SK-N-SH (cell line): ENCODE measurements at regions not wholly inside any gene's neighbourhood (a gene's known extent, or its start where the extent isn't known, plus 50 kb on each side); places are given as distances from the start of the nearest gene placed in this dataset.

Experiments used
- CTCF ChIA-PET: fragments of 300-600, 350-600 bp; formaldehyde crosslinking; extraction: SDS; loops from one replicate; lab custom pipeline; 2021; lab: Yijun Ruan, JAX
- POLR2A ChIA-PET: fragments of 350-600 bp; sonication (Branson Sonifier 250); formaldehyde crosslinking; extraction: SDS; loops from one replicate; lab custom pipeline; 2020; ENCODE audit warnings: antibody characterized with exemption, inconsistent platforms; lab: Yijun Ruan, JAX
- DNase-seq: peaks from one replicate; pipeline ENCODE4 v3.0.0; 2012
- H2AFZ ChIP-seq: fragments of 200-600 bp; sonication (generic); 2 replicates; pipeline ENCODE4 v1.8.1; 2016; ENCODE audit warnings: antibody characterized with exemption, mild to moderate bottlenecking, low read depth
- H3F3A ChIP-seq: fragments of 200-600 bp; sonication (generic); replicated peaks from 2 replicates; pipeline ENCODE3; 2016; ENCODE audit warnings: antibody characterized with exemption, mild to moderate bottlenecking; ENCODE audit not compliant: insufficient read depth
- H3K27ac ChIP-seq, 2 experiments: fragments of 200-500 bp in 1 of 2; fragments of 200-600 bp in 1 of 2; sonication (Bioruptor generic) in 1 of 2; sonication (generic), shearing (Covaris generic) in 1 of 2; 2 replicates each; pipeline versions ENCODE4 v1.5.1 to v1.6.1; 2014 to 2016; ENCODE audit warnings: low read depth in 2 of 2, inconsistent platforms in 1 of 2, low read length in 1 of 2, mild to moderate bottlenecking in 1 of 2, mixed read lengths in 1 of 2
- H3K27me3 ChIP-seq: fragments of 200-600 bp; sonication (generic), shearing (Covaris generic); 2 replicates; pipeline ENCODE4 v1.6.1; 2016; ENCODE audit warnings: mixed run types; ENCODE audit not compliant: insufficient read depth
- H3K36me3 ChIP-seq, 2 experiments: fragments of 200-500 bp in 1 of 2; fragments of 200-600 bp in 1 of 2; sonication (Bioruptor generic) in 1 of 2; sonication (generic) in 1 of 2; replicated peaks in 1 of 2; 2 replicates each; pipeline versions ENCODE3 to v1.5.1; 2014 to 2016; ENCODE audit warnings: low read length in 1 of 2, mild to moderate bottlenecking in 1 of 2; ENCODE audit not compliant: insufficient read depth in 2 of 2, control insufficient read depth in 1 of 2
- H3K4me1 ChIP-seq, 2 experiments: fragments of 200-500 bp in 1 of 2; fragments of 200-600 bp in 1 of 2; sonication (Bioruptor generic) in 1 of 2; sonication (generic), shearing (Covaris generic) in 1 of 2; 2 replicates each; pipeline versions ENCODE4 v1.5.1 to v1.6.1; 2014 to 2016; ENCODE audit warnings: low read depth in 1 of 2, low read length in 1 of 2, mixed run types in 1 of 2; ENCODE audit not compliant: insufficient read depth in 2 of 2, control insufficient read depth in 1 of 2
- H3K4me2 ChIP-seq: fragments of 200-600 bp; sonication (generic), shearing (Covaris generic); 2 replicates; pipeline ENCODE4 v1.6.1; 2017; ENCODE audit warnings: mixed run types
- H3K4me3 ChIP-seq, 2 experiments: fragments of 200-500 bp in 1 of 2; fragments of 200-600 bp in 1 of 2; sonication (Bioruptor generic) in 1 of 2; sonication (generic), shearing (Covaris generic) in 1 of 2; 2 replicates each; pipeline versions ENCODE4 v1.5.1 to v1.8.1; 2014 to 2016; ENCODE audit warnings: low read depth in 2 of 2, inconsistent platforms in 1 of 2, low read length in 1 of 2, mild to moderate bottlenecking in 1 of 2, mixed read lengths in 1 of 2, moderate library complexity in 1 of 2
- H3K79me2 ChIP-seq: fragments of 200-600 bp; sonication (generic); 2 replicates; pipeline ENCODE4 v1.8.1; 2017; ENCODE audit warnings: mild to moderate bottlenecking; ENCODE audit not compliant: insufficient read depth
- H3K9ac ChIP-seq: fragments of 200-600 bp; sonication (generic); 2 replicates; pipeline ENCODE4 v1.6.1; 2017; ENCODE audit warnings: mixed run types
- H3K9me2 ChIP-seq: fragments of 200-600 bp; sonication (generic); 2 replicates; pipeline ENCODE4 v1.6.1; 2017; ENCODE audit warnings: mixed run types
- H3K9me3 ChIP-seq: fragments of 200-600 bp; sonication (generic); 2 replicates; pipeline ENCODE4 v1.6.1; 2017; ENCODE audit warnings: mixed run types, mild to moderate bottlenecking, moderate library complexity
- H4K20me1 ChIP-seq: fragments of 200-600 bp; sonication (generic); 2 replicates; pipeline ENCODE4 v1.6.1; 2017; ENCODE audit warnings: mild to moderate bottlenecking, mixed run types; ENCODE audit not compliant: insufficient read depth
- CTCF ChIP-seq: fragments of 200-600 bp; sonication (generic); IDR thresholded peaks from 2 replicates; pipeline ENCODE4 v1.6.1; 2017; ENCODE audit warnings: antibody characterized with exemption, mild to moderate bottlenecking, moderate library complexity
- EP300 ChIP-seq, 2 experiments: IDR thresholded peaks; 2 replicates each; pipeline versions ENCODE4 v1.4.0 to v1.6.1; 2012; ENCODE audit warnings: borderline replicate concordance in 1 of 2, low read depth in 1 of 2, low read length in 1 of 2
- FOSL2 ChIP-seq: IDR thresholded peaks from 2 replicates; pipeline ENCODE4 v1.4.0; 2012; ENCODE audit warnings: low read depth, mild to moderate bottlenecking, moderate library complexity, borderline replicate concordance
- FOXM1 ChIP-seq: IDR thresholded peaks from 2 replicates; pipeline ENCODE4 v1.4.0; 2012; ENCODE audit warnings: low read depth, mild to moderate bottlenecking
- MEF2A ChIP-seq: IDR thresholded peaks from 2 replicates; pipeline ENCODE4 v1.4.0; 2012; ENCODE audit warnings: low read depth, borderline replicate concordance
- PBX3 ChIP-seq: IDR thresholded peaks from 2 replicates; pipeline ENCODE4; 2012
- SIN3A ChIP-seq: IDR thresholded peaks from 2 replicates; pipeline ENCODE4 v1.6.1; 2012; ENCODE audit warnings: low read depth, mild to moderate bottlenecking, low read length, moderate library complexity, borderline replicate concordance
- TAF1 ChIP-seq: IDR thresholded peaks from 2 replicates; pipeline ENCODE4 v1.6.1; 2012; ENCODE audit warnings: low read depth, mild to moderate bottlenecking, low read length, moderate library complexity, borderline replicate concordance
- ZBTB33 ChIP-seq: IDR thresholded peaks from 2 replicates; pipeline ENCODE4 v1.4.0; 2012; ENCODE audit warnings: low read depth, borderline replicate concordance
- WGBS: methylation state at CpG from one replicate; pipeline ENCODE4 v1.1.6; 2017; ENCODE audit warnings: low lambda C conversion rate; 5-methylcytosine and 5-hydroxymethylcytosine counted together

- WGBS, result 27% methylated on average over 2 of the region's 2 CpGs
- CTCF ChIA-PET, result no interaction called here
Measured at GRCh38 chr2:13156916-13157315, 440.2 kb downstream of the TRIB2 start.

GRCh38 chr2:13158466-13158865 is 441.7 kb downstream of the TRIB2 start:
- Histone ChIP-seq H3K27me3 (no peaks in the 10 kb centered on the region), H3K4me2 (no peak overlapping the region), H3K36me3 (no peaks in the 10 kb centered on the region), H3K27ac (no peak overlapping the region), H3K4me3 (no peak overlapping the region), H3F3A (no peaks in the 10 kb centered on the region), H2AFZ (no peak overlapping the region), H4K20me1 (no peaks in the 10 kb centered on the region), H3K79me2 (no peaks in the 10 kb centered on the region), H3K4me1 (no peaks in the 10 kb centered on the region; a peak in 1 of 4 replicates), H3K9me3 (no peaks in the 10 kb centered on the region), H3K9ac (no peak overlapping the region), H3K9me2 (no peaks in the 10 kb centered on the region)
- DNase-seq, result no peak
- ChIA-PET CTCF (no interaction called here), POLR2A (no interaction called here)
- no peak for TF ChIP-seq ZBTB33
- WGBS, result 35% methylated on average over 3 of the region's 3 CpGs

More at GRCh38 chr2:13156916-13157315, 440.2 kb downstream of the TRIB2 start:
- Histone ChIP-seq H4K20me1 (no peaks in the 10 kb centered on the region), H3K27me3 (no peaks in the 10 kb centered on the region), H3K4me3 (no peak overlapping the region), H3K9me2 (no peaks in the 10 kb centered on the region), H2AFZ (peak overlapping the region; percentile 8; the same call in 1 of the 2 replicates), H3K36me3 (no peaks in the 10 kb centered on the region)
- POLR2A ChIA-PET, result no interaction called here
- TF ChIP-seq SIN3A (no peak), PBX3 (no peak), FOXM1 (no peak), CTCF (no peak), FOSL2 (no peak), EP300 (IDR thresholded peaks at IDR 0.05; ENCODE audit: borderline replicate concordance in 1 of 2, low read depth in 1 of 2, low read length in 1 of 2) (no peak), MEF2A (no peak), TAF1 (no peak)
- TF ChIP-seq, all 33 proteins: peak for 0
- Histone ChIP-seq H3F3A (no peaks in the 10 kb centered on the region), H3K27ac (no peak overlapping the region), H3K9me3 (no peaks in the 10 kb centered on the region), H3K79me2 (no peaks in the 10 kb centered on the region), H3K4me2 (no peak overlapping the region), H3K4me1 (no peaks in the 10 kb centered on the region; a peak in 1 of 4 replicates), H3K9ac (no peak overlapping the region)
- DNase-seq, result no peak
